Osteoblast (primary cell): ENCODE measurements at regions not wholly inside any gene's neighbourhood (a gene's known extent, or its start where the extent isn't known, plus 50 kb on each side); places are given as distances from the start of the nearest gene placed in this dataset.
A peak's percentile ranks its signal among the peaks of the same experiment; 100 is the strongest.

Experiments
- DNase-seq: peaks from one replicate; pipeline ENCODE4 v3.0.0; 2011; ENCODE audit warnings: low spot score, mixed read lengths; ENCODE audit not compliant: insufficient read length; ENCODE audit errors: missing footprints
- H2AFZ ChIP-seq: 2 replicates; pipeline ENCODE4 v1.6.0; 2011; ENCODE audit warnings: mild to moderate bottlenecking, low read length
- H3K27ac ChIP-seq: 2 replicates; pipeline ENCODE4 v1.5.1; 2011; ENCODE audit warnings: mild to moderate bottlenecking, low read depth, low read length, moderate library complexity
- H3K27me3 ChIP-seq: 2 replicates; pipeline ENCODE4 v1.6.0; 2012; ENCODE audit warnings: mild to moderate bottlenecking, control low read depth, inconsistent platforms, low read length, moderate library complexity; ENCODE audit not compliant: insufficient read depth
- H3K36me3 ChIP-seq: 2 replicates; pipeline ENCODE4 v1.5.1; 2011; ENCODE audit warnings: mild to moderate bottlenecking, low read length, control low read depth, moderate library complexity; ENCODE audit not compliant: insufficient read depth
- H3K4me1 ChIP-seq: 2 replicates; pipeline ENCODE4 v1.5.1; 2011; ENCODE audit warnings: mild to moderate bottlenecking, low read length, control low read depth, moderate library complexity; ENCODE audit not compliant: insufficient read depth
- H3K4me2 ChIP-seq: 2 replicates; pipeline ENCODE4 v1.6.0; 2011; ENCODE audit warnings: mild to moderate bottlenecking, low read length; ENCODE audit not compliant: insufficient read depth
- H3K4me3 ChIP-seq: fragments of 200-600 bp; sonication (generic); 3 replicates; pipeline ENCODE4 v1.5.1; 2012; ENCODE audit warnings: mild to moderate bottlenecking, low read length, inconsistent platforms; ENCODE audit not compliant: insufficient read depth
- H3K79me2 ChIP-seq: 2 replicates; pipeline ENCODE4 v1.6.0; 2012; ENCODE audit warnings: mild to moderate bottlenecking, low read length, control low read depth, inconsistent platforms; ENCODE audit not compliant: insufficient read depth
- H3K9me3 ChIP-seq: 2 replicates; pipeline ENCODE4 v1.5.1; 2011; ENCODE audit warnings: low read depth, low read length, control low read depth
- H4K20me1 ChIP-seq: 2 replicates; pipeline ENCODE4 v1.6.0; 2012; ENCODE audit warnings: mild to moderate bottlenecking, low read length, control low read depth; ENCODE audit not compliant: insufficient read depth
- CTCF ChIP-seq: IDR thresholded peaks from 2 replicates; pipeline ENCODE4 v1.5.1; 2011; ENCODE audit warnings: mild to moderate bottlenecking, low read depth, low read length, moderate library complexity; ENCODE audit errors: extremely low read depth

GRCh38 chr1:173128742-173129141 is 78.0 kb upstream of the TNFSF18 start:
- H3K27me3 ChIP-seq: no peaks in the 10 kb centered on the region
- no peak for TF ChIP-seq CTCF

GRCh38 chr1:173127369-173128307 is 76.9 kb upstream of the TNFSF18 start:
- H3K4me3 ChIP-seq: no peak overlapping the region
- H4K20me1 ChIP-seq: no peaks in the 10 kb centered on the region
- H2AFZ ChIP-seq: no peak overlapping the region
- H3K27ac ChIP-seq: no peak overlapping the region
- H3K9me3 ChIP-seq: no peaks in the 10 kb centered on the region
- no peak for TF ChIP-seq CTCF
- no peak overlapping the region for H3K4me2 ChIP-seq
- H3K36me3 ChIP-seq: no peaks in the 10 kb centered on the region
- H3K4me1 ChIP-seq: peaks cover 8% of the 10 kb centered on the region
- no peaks in the 10 kb centered on the region for H3K79me2 ChIP-seq
- DNase-seq: no peak
- no peaks in the 10 kb centered on the region for H3K27me3 ChIP-seq

More at GRCh38 chr1:173128742-173129141, 78.0 kb upstream of the TNFSF18 start:
- Histone ChIP-seq H3K79me2 (no peaks in the 10 kb centered on the region), H3K9me3 (no peaks in the 10 kb centered on the region), H3K4me3 (no peak overlapping the region), H3K4me2 (no peak overlapping the region), H3K4me1 (no peaks in the 10 kb centered on the region), H2AFZ (no peak overlapping the region), H3K36me3 (no peaks in the 10 kb centered on the region), H3K27ac (no peak overlapping the region), H4K20me1 (no peaks in the 10 kb centered on the region)
- DNase-seq: no peak

GRCh38 chr1:173126421-173126820 is 75.7 kb upstream of the TNFSF18 start:
- Histone ChIP-seq H3K9me3 (no peaks in the 10 kb centered on the region), H3K79me2 (no peaks in the 10 kb centered on the region), H3K4me1 (peaks cover 15% of the 10 kb centered on the region), H3K27ac (no peak overlapping the region), H3K27me3 (no peaks in the 10 kb centered on the region), H2AFZ (no peak overlapping the region), H3K4me3 (no peak overlapping the region), H4K20me1 (no peaks in the 10 kb centered on the region), H3K4me2 (no peak overlapping the region), H3K36me3 (no peaks in the 10 kb centered on the region)
- TF ChIP-seq CTCF: no peak
- DNase-seq: no peak

GRCh38 chr1:173122958-173123852 is 72.5 kb upstream of the TNFSF18 start:
- DNase-seq: peak; percentile 92
- Histone ChIP-seq H3K4me2 (peak overlapping the region; percentile 86), H3K4me3 (peak overlapping the region; percentile 47), H3K4me1 (peaks cover 15% of the 10 kb centered on the region), H4K20me1 (no peaks in the 10 kb centered on the region), H3K36me3 (no peaks in the 10 kb centered on the region), H3K9me3 (no peaks in the 10 kb centered on the region), H3K27me3 (no peaks in the 10 kb centered on the region), H3K79me2 (no peaks in the 10 kb centered on the region), H3K27ac (peak overlapping the region; percentile 85), H2AFZ (peak overlapping the region; percentile 90)
- TF ChIP-seq CTCF: no peak
